Liver (tissue), 8 donors: ENCODE measurements at regions not wholly inside any gene's neighbourhood (a gene's known extent, or its start where the extent isn't known, plus 50 kb on each side); places are given as distances from the start of the nearest gene placed in this dataset.

Experiments
- DNase-seq: peaks from one replicate; pipeline ENCODE4 v3.0.0-alpha.2; 2017; ENCODE audit warnings: low spot score
- H3K27ac ChIP-seq, 2 donors: one replicate each; pipeline ENCODE4 v1.7.0; 2013; ENCODE audit warnings: inconsistent platforms in 2 of 2, low read length in 2 of 2, control low read depth in 1 of 2, low read depth in 1 of 2, mild to moderate bottlenecking in 1 of 2
- H3K27me3 ChIP-seq, 4 donors: one replicate each; pipeline versions ENCODE4 v1.6.1 to v1.7.0; 2013; ENCODE audit warnings: low read length in 3 of 4, inconsistent platforms in 1 of 4, mild to moderate bottlenecking in 1 of 4, moderate library complexity in 1 of 4; ENCODE audit not compliant: control insufficient read depth in 4 of 4, insufficient read depth in 4 of 4
- H3K36me3 ChIP-seq, 4 donors: one replicate each; pipeline versions ENCODE4 v1.6.1 to v1.7.0; 2013; ENCODE audit warnings: low read length in 3 of 4, mild to moderate bottlenecking in 3 of 4, low read depth in 1 of 4, moderate library complexity in 1 of 4; ENCODE audit not compliant: control insufficient read depth in 4 of 4, insufficient read depth in 3 of 4
- H3K4me1 ChIP-seq, 4 donors: one replicate each; pipeline versions ENCODE4 v1.6.1 to v1.7.0; 2013; ENCODE audit warnings: low read length in 3 of 4, mild to moderate bottlenecking in 3 of 4, moderate library complexity in 1 of 4; ENCODE audit not compliant: control insufficient read depth in 4 of 4, insufficient read depth in 4 of 4
- H3K4me3 ChIP-seq, 3 donors: one replicate each; pipeline versions ENCODE4 v1.6.1 to v1.7.0; 2013; ENCODE audit warnings: low read length in 3 of 3, control low read depth in 1 of 3, low read depth in 1 of 3, mild to moderate bottlenecking in 1 of 3
- H3K9ac ChIP-seq, 2 donors: one replicate each; pipeline ENCODE4 v1.7.0; 2013; ENCODE audit warnings: low read length in 2 of 2, mild to moderate bottlenecking in 2 of 2, moderate library complexity in 2 of 2, control low read depth in 1 of 2, low read depth in 1 of 2
- H3K9me3 ChIP-seq, 4 donors: one replicate each; pipeline versions ENCODE4 v1.6.1 to v1.7.0; 2013; ENCODE audit warnings: low read length in 3 of 4; ENCODE audit not compliant: control insufficient read depth in 4 of 4
- CTCF ChIP-seq: fragments of 150-350 bp; IDR thresholded peaks from 2 replicates; pipeline ENCODE4 v1.5.1; 2017; ENCODE audit warnings: improper control_type of control experiment, low read depth, low read length; ENCODE audit not compliant: missing input control
- EGR1 ChIP-seq, 2 donors: IDR thresholded peaks; 2 replicates each; pipeline ENCODE4 v1.6.1; 2016 to 2018; ENCODE audit warnings: antibody characterized with exemption in 2 of 2, low read depth in 2 of 2
- FOXA1 ChIP-seq: IDR thresholded peaks from 2 replicates; pipeline ENCODE4 v1.6.1; 2016; ENCODE audit warnings: antibody characterized with exemption
- FOXA2 ChIP-seq: IDR thresholded peaks from 2 replicates; pipeline ENCODE4 v1.6.1; 2016; ENCODE audit warnings: antibody characterized with exemption
- GABPA ChIP-seq, 2 donors: IDR thresholded peaks in 1 of 2; conservative IDR thresholded peaks in 1 of 2; 2 replicates each; pipeline ENCODE4 v1.6.1; 2016; ENCODE audit warnings: antibody characterized with exemption in 2 of 2, mild to moderate bottlenecking in 1 of 2, moderate library complexity in 1 of 2
- HNF4A ChIP-seq, 2 donors: conservative IDR thresholded peaks; 2 replicates each; pipeline ENCODE4 v1.6.1; 2016; ENCODE audit warnings: antibody characterized with exemption in 2 of 2, mild to moderate bottlenecking in 2 of 2
- HNF4G ChIP-seq: IDR thresholded peaks from 2 replicates; pipeline ENCODE4 v1.6.1; 2016; ENCODE audit warnings: antibody characterized with exemption
- NR2F2 ChIP-seq: IDR thresholded peaks from 2 replicates; pipeline ENCODE4 v1.6.1; 2016; ENCODE audit warnings: antibody characterized with exemption
- RAD21 ChIP-seq, 2 donors: IDR thresholded peaks; 2 replicates each; pipeline ENCODE4 v1.6.1; 2016; ENCODE audit warnings: antibody characterized with exemption in 2 of 2, mild to moderate bottlenecking in 2 of 2
- REST ChIP-seq: IDR thresholded peaks from 2 replicates; pipeline ENCODE4 v1.6.1; 2016; ENCODE audit warnings: antibody characterized with exemption, mild to moderate bottlenecking
- TAF1 ChIP-seq: conservative IDR thresholded peaks from 2 replicates; pipeline ENCODE4 v1.6.1; 2016; ENCODE audit warnings: antibody characterized with exemption, mild to moderate bottlenecking
- WGBS: extraction: QIAGEN DNeasy Blood & Tissue Kit; methylation state at CpG from one replicate; pipeline ENCODE4 v1.1.7; 2013; 5-methylcytosine and 5-hydroxymethylcytosine counted together
- TF ChIP-seq, protein P1 (sequence below): IDR thresholded peaks from 2 replicates; pipeline ENCODE4 v1.6.1; 2016; ENCODE audit warnings: antibody characterized with exemption
- TF ChIP-seq, protein P2 (sequence below): IDR thresholded peaks from 2 replicates; pipeline ENCODE4 v1.6.1; 2016; ENCODE audit warnings: antibody characterized with exemption
- donor health status: healthy.
- donor health status: healthy.
- donor health status: healthy.
- donor health status: healthy.
- donor health status: healthy.

DNA sequence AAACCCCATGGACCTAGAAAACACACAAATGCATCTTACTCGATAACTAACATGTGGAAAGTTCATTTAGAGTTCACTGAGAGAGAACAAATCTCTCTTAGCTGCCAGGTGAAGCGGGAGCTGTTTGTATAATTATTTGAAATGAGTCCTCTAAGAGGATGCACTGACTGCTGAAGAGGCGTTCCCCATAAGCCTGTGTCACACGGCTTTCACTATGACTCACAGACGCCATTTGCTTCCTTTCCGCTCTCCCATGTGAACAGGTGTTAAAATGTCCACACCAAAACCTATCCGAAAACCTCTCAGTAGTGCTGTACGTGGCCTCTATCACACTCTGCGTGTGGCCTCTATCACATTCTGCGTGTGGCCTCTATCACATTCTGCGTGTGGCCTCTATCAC lies 101.8 kb downstream of the SOX1 start:
- H3K27ac ChIP-seq: no peak overlapping the region
- TF ChIP-seq TAF1 (no peak), CTCF (no peak), HNF4G (no peak), EGR1 (IDR thresholded peaks at IDR 0.05; ENCODE audit: low read depth in 2 of 2) (no peak)
- H3K9me3 ChIP-seq: no peaks in the 10 kb centered on the region
- no peaks in the 10 kb centered on the region for H3K27me3 ChIP-seq
- no peak overlapping the region for H3K4me3 ChIP-seq
- 92% methylated on average over 11 of the region's 11 CpGs for WGBS
- no peak overlapping the region for H3K9ac ChIP-seq
- H3K4me1 ChIP-seq: no peaks in the 10 kb centered on the region
- DNase-seq: no peak
- H3K36me3 ChIP-seq: no peaks in the 10 kb centered on the region

DNA sequence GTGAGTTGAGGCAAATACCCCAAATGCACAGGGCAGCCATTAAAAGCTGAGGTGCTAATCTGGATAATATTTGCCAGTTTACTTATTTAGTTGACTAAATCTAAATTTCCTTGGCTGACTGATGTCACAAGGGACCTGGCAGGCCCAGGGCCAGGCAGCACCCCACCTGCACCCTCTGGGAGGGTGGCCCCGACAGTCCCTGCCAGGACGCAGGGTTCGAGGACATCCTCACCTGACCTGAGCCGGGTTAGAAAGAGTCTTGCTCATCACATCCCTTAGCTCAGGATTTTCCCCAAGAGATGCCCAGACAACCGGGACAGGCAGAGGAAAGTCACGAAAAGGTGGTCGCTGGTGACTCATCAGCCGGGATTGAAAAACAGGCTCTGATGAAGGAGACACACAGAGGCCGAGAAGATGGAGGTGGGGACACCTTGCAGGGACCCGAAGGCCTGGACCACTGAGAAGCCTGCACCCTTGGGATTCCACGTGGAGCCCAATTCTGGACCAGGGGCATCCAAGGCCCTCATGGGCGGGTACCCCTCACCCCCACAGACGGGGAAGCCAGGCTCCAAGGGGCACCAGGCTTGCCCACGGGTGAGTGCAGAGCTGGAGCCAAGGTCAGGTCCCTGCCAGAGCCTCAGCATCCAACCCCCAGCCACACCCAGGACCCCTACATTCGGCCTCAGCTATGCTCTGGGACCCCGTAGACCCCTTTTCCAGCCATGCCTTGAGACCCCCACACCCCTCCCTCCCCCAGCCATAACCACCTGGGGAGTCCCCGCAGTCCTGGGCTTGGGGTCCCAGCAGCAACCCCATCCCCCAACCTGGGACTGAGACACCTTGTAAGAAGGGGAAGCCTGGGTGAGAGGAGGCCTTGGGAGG lies 103.2 kb downstream of the SOX1 start:
- DNase-seq: no peak
- H3K4me1 ChIP-seq: no peaks in the 10 kb centered on the region
- WGBS: 91% methylated on average over 17 of the region's 17 CpGs

More for the DNA sequence above, 103.2 kb downstream of the SOX1 start:
- no peak overlapping the region for H3K9ac ChIP-seq
- no peak for TF ChIP-seq FOXA1
- TF ChIP-seq, protein P1, sequence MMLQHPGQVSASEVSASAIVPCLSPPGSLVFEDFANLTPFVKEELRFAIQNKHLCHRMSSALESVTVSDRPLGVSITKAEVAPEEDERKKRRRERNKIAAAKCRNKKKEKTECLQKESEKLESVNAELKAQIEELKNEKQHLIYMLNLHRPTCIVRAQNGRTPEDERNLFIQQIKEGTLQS: no peak
- no peak for TF ChIP-seq CTCF
- no peak for TF ChIP-seq NR2F2
- TF ChIP-seq REST: no peak
- no peak for TF ChIP-seq RAD21 (IDR thresholded peaks at IDR 0.05)
- TF ChIP-seq, protein P2, sequence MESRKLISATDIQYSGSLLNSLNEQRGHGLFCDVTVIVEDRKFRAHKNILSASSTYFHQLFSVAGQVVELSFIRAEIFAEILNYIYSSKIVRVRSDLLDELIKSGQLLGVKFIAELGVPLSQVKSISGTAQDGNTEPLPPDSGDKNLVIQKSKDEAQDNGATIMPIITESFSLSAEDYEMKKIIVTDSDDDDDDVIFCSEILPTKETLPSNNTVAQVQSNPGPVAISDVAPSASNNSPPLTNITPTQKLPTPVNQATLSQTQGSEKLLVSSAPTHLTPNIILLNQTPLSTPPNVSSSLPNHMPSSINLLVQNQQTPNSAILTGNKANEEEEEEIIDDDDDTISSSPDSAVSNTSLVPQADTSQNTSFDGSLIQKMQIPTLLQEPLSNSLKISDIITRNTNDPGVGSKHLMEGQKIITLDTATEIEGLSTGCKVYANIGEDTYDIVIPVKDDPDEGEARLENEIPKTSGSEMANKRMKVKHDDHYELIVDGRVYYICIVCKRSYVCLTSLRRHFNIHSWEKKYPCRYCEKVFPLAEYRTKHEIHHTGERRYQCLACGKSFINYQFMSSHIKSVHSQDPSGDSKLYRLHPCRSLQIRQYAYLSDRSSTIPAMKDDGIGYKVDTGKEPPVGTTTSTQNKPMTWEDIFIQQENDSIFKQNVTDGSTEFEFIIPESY: no peak
- TF ChIP-seq GABPA (IDR thresholded peaks at IDR 0.05 in 1 of 2, conservative IDR thresholded peaks at IDR 0.05 in 1 of 2): no peak
- TF ChIP-seq HNF4A (conservative IDR thresholded peaks at IDR 0.05): no peak
- no peak for TF ChIP-seq FOXA2
- H3K27me3 ChIP-seq: no peaks in the 10 kb centered on the region
- no peaks in the 10 kb centered on the region for H3K36me3 ChIP-seq
- no peak overlapping the region for H3K27ac ChIP-seq
- peaks cover 0 to 2% (median under 1%) of the 10 kb centered on the region in 4 donors for H3K9me3 ChIP-seq
- H3K4me3 ChIP-seq: no peak overlapping the region
